GM18519 (cell line): ENCODE measurements at regions not wholly inside any gene's neighbourhood (a gene's known extent, or its start where the extent isn't known, plus 50 kb on each side); places are given as distances from the start of the nearest gene placed in this dataset.
"Not testable (repeated sequence)": the region's sequence is repeated elsewhere in the genome, so short reads cannot be mapped to it uniquely, and the experiment has no call there.

Experiments used
- ATAC-seq: cut with Tn5 transposase; IDR thresholded peaks from one replicate; pipeline ENCODE4 v1.9.1; 2021; ENCODE audit warnings: mild to moderate bottlenecking, moderate library complexity; ENCODE audit not compliant: unreplicated experiment, low FRiP score

DNA sequence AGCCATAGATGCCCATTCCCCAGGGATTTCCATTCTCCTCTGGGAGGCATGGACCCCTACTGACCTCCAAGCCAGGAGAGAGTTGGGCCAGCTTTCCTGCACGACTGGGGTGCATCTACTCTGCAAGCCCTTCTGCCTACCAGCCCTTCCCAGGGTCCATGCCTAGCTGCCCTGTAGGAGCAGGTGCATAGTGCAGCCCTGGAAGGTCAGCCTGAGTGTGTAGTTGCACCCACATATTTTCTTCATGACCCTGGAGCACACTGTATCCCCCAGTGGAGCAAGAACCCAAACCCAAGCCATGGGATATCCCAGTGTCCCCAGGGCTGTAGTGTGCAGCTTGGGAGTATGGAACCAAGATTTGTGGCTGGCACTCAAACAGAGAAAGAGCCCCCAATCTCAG lies 155.6 kb upstream of the GOLGA6L22 start:
- not testable (repeated sequence) for ATAC-seq
